ENCODE measurements at regions not wholly inside any gene's neighbourhood (a gene's known extent, or its start where the extent isn't known, plus 50 kb on each side); places are given as distances from the start of the nearest gene placed in this dataset.

GRCh38 chr6:141267420-141267819, 865.3 kb upstream of the GJE1 start:
- no peak for TF ChIP-seq MAX (IDR thresholded peaks at IDR 0.05; ENCODE audit: low read depth, low read length)
- no peak for TF ChIP-seq CTCF (IDR thresholded peaks at IDR 0.05; ENCODE audit: low read depth, low read length)
- TF ChIP-seq POLR2A (IDR thresholded peaks at IDR 0.05; ENCODE audit: extremely low read depth, insufficient read length): no peak
